Keratinocyte (primary cell): ENCODE measurements at regions not wholly inside any gene's neighbourhood (a gene's known extent, or its start where the extent isn't known, plus 50 kb on each side); places are given as distances from the start of the nearest gene placed in this dataset.

Experiments
- DNase-seq: peaks from one replicate; pipeline ENCODE4 v3.0.0-alpha.2; 2011; ENCODE audit warnings: low read depth, missing footprints, low spot score
- FAIRE-seq: peaks from 2 replicates; lab custom pipeline; 2011; peaks lifted over from hg19 to GRCh38; lab: Jason Lieb, UNC
- H2AFZ ChIP-seq: 2 replicates; pipeline ENCODE4 v1.6.0; 2012; ENCODE audit warnings: low read length, control low read depth, inconsistent platforms; ENCODE audit not compliant: control insufficient read depth
- H3K27ac ChIP-seq: 2 replicates; pipeline ENCODE4 v1.5.1; 2011; ENCODE audit warnings: low read length; ENCODE audit not compliant: control insufficient read depth, insufficient read depth
- H3K27me3 ChIP-seq: 3 replicates; pipeline ENCODE4 v1.6.0; 2011; ENCODE audit warnings: low read length; ENCODE audit not compliant: control insufficient read depth, insufficient read depth; ENCODE audit errors: extremely low read depth
- H3K36me3 ChIP-seq, 2 experiments: 2 replicates in 1 of 2; 3 replicates in 1 of 2; pipeline ENCODE4 v1.5.1; 2011; ENCODE audit warnings: low read length in 2 of 2, mild to moderate bottlenecking in 1 of 2; ENCODE audit not compliant: control insufficient read depth in 2 of 2, insufficient read depth in 2 of 2; ENCODE audit errors: extremely low read depth in 1 of 2
- H3K4me1 ChIP-seq: 3 replicates; pipeline ENCODE4 v1.5.1; 2011; ENCODE audit warnings: low read length; ENCODE audit not compliant: control insufficient read depth, insufficient read depth; ENCODE audit errors: extremely low read depth
- H3K4me2 ChIP-seq: 3 replicates; pipeline ENCODE4 v1.6.0; 2011; ENCODE audit warnings: low read depth, low read length; ENCODE audit not compliant: control insufficient read depth, insufficient read depth; ENCODE audit errors: extremely low read depth
- H3K4me3 ChIP-seq, 3 experiments: fragments of 200-600 bp in 1 of 3; sonication (generic) in 1 of 3; 2 replicates in 2 of 3; 3 replicates in 1 of 3; pipeline ENCODE4 v1.5.1; 2011 to 2016; ENCODE audit warnings: low read length in 3 of 3, mild to moderate bottlenecking in 3 of 3, control low read depth in 2 of 3, inconsistent platforms in 1 of 3, low read depth in 1 of 3, mixed read lengths in 1 of 3, mixed run types in 1 of 3, moderate library complexity in 1 of 3; ENCODE audit not compliant: control insufficient read depth in 2 of 3, insufficient read depth in 2 of 3; ENCODE audit errors: extremely low read depth in 1 of 3
- H3K79me2 ChIP-seq: 2 replicates; pipeline ENCODE4 v1.6.0; 2012; ENCODE audit warnings: low read length; ENCODE audit not compliant: control insufficient read depth, insufficient read depth
- H3K9ac ChIP-seq: 3 replicates; pipeline ENCODE4 v1.6.0; 2011; ENCODE audit warnings: low read length; ENCODE audit not compliant: control insufficient read depth, insufficient read depth; ENCODE audit errors: extremely low read depth
- H3K9me1 ChIP-seq: 3 replicates; pipeline ENCODE4 v1.6.0; 2011; ENCODE audit warnings: low read length; ENCODE audit not compliant: control insufficient read depth, insufficient read depth; ENCODE audit errors: extremely low read depth
- H3K9me3 ChIP-seq: 2 replicates; pipeline ENCODE4 v1.5.1; 2012; ENCODE audit warnings: low read depth, low read length; ENCODE audit not compliant: control insufficient read depth
- H4K20me1 ChIP-seq: 3 replicates; pipeline ENCODE4 v1.6.0; 2011; ENCODE audit warnings: low read length; ENCODE audit not compliant: control insufficient read depth, insufficient read depth; ENCODE audit errors: extremely low read depth
- EZH2 ChIP-seq: IDR thresholded peaks from one replicate; pipeline ENCODE4 v1.6.1; 2012; ENCODE audit warnings: inconsistent platforms, mild to moderate bottlenecking, low read length, moderate library complexity
- dilution Hi-C: fragments of 300-500 bp; cut with MboI; formaldehyde crosslinking; loops from one replicate; pipeline ENCODE4 v1.7.0; 2020; ENCODE audit warnings: low sequenced_read_pairs; ENCODE audit not compliant: extremely low pct_ligation_motif_present
- TF ChIP-seq, protein P1 (sequence below), 3 experiments: IDR thresholded peaks in 1 of 3; conservative IDR thresholded peaks in 1 of 3; optimal IDR thresholded peaks in 1 of 3; 2 replicates in 2 of 3; 3 replicates in 1 of 3; pipeline versions ENCODE3 to v1.5.1; 2011; ENCODE audit warnings: low read length in 3 of 3, mild to moderate bottlenecking in 3 of 3, moderate library complexity in 2 of 3, control low read depth in 1 of 3, inconsistent platforms in 1 of 3; ENCODE audit not compliant: insufficient read depth in 2 of 3; ENCODE audit errors: extremely low read depth in 1 of 3

DNA sequence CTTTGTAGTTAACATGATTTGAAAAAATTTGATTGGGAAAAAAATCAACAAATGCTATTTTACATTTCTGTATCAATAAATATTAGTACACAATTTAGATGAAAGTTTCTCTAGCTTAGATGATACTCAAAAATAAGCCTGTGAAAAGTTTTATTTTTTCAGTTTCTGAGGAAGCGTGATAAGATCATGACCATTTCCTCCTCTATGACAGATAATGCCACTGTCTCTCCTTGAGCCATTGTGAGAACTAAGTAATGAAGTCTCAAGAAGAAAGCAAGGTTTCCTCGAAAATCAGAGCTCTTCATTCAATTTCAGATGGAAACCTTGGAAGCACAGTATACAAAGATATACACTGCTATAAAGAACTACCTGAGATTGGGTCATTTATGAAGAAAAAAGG, 395.0 kb downstream of the HDGFL1 start:
- H3K4me1 ChIP-seq: no peaks in the 10 kb centered on the region
- FAIRE-seq: no peak

DNA sequence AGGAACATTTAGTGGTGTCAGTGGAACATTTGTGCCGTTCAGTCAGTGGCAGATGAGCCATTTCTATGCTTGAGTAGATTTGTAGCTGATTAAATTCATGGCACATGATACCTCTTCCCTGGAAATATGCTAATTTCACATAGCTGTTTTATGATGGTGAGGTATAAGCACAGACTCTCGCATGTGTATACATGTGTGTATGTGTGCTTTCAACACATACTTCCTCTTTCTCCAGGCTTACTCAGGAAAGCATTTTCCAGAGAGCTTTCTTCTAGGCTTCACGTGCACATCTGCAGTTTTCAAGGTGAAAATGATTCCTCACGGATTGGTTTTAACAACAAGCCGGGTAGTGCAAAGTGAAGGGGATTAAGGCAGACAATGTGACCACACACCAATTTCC, 396.5 kb downstream of the HDGFL1 start:
- Histone ChIP-seq H3K9ac (no peak overlapping the region), H3K36me3 (no peaks in the 10 kb centered on the region), H3K27ac (no peak overlapping the region), H3K4me1 (no peaks in the 10 kb centered on the region), H2AFZ (no peak overlapping the region), H3K9me3 (no peaks in the 10 kb centered on the region), H3K27me3 (no peaks in the 10 kb centered on the region), H3K4me2 (no peak overlapping the region), H4K20me1 (no peaks in the 10 kb centered on the region), H3K4me3 (no peak overlapping the region), H3K9me1 (no peaks in the 10 kb centered on the region), H3K79me2 (no peaks in the 10 kb centered on the region)
- FAIRE-seq (no peak), DNase-seq (no peak)
- dilution Hi-C loops: no loop called here
- TF ChIP-seq, protein P1, sequence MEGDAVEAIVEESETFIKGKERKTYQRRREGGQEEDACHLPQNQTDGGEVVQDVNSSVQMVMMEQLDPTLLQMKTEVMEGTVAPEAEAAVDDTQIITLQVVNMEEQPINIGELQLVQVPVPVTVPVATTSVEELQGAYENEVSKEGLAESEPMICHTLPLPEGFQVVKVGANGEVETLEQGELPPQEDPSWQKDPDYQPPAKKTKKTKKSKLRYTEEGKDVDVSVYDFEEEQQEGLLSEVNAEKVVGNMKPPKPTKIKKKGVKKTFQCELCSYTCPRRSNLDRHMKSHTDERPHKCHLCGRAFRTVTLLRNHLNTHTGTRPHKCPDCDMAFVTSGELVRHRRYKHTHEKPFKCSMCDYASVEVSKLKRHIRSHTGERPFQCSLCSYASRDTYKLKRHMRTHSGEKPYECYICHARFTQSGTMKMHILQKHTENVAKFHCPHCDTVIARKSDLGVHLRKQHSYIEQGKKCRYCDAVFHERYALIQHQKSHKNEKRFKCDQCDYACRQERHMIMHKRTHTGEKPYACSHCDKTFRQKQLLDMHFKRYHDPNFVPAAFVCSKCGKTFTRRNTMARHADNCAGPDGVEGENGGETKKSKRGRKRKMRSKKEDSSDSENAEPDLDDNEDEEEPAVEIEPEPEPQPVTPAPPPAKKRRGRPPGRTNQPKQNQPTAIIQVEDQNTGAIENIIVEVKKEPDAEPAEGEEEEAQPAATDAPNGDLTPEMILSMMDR (optimal IDR thresholded peaks at IDR 0.05 in 1 of 3, IDR thresholded peaks at IDR 0.05 in 1 of 3, conservative IDR thresholded peaks at IDR 0.05 in 1 of 3; ENCODE audit: extremely low read depth in 1 of 3, insufficient read depth in 2 of 3, low read length in 3 of 3): no peak
- no peak for TF ChIP-seq EZH2

More for the DNA sequence above, 395.0 kb downstream of the HDGFL1 start:
- no peak overlapping the region for H3K9ac ChIP-seq
- dilution Hi-C loops: no loop called here
- H3K79me2 ChIP-seq: no peaks in the 10 kb centered on the region
- no peak overlapping the region for H2AFZ ChIP-seq
- no peaks in the 10 kb centered on the region for H3K9me1 ChIP-seq
- no peaks in the 10 kb centered on the region for H4K20me1 ChIP-seq
- no peak overlapping the region for H3K27ac ChIP-seq
- H3K27me3 ChIP-seq: no peaks in the 10 kb centered on the region
- H3K9me3 ChIP-seq: no peaks in the 10 kb centered on the region
- no peaks in the 10 kb centered on the region for H3K36me3 ChIP-seq
- TF ChIP-seq EZH2: no peak
- TF ChIP-seq, protein P1 (optimal IDR thresholded peaks at IDR 0.05 in 1 of 3, IDR thresholded peaks at IDR 0.05 in 1 of 3, conservative IDR thresholded peaks at IDR 0.05 in 1 of 3; ENCODE audit: extremely low read depth in 1 of 3, insufficient read depth in 2 of 3, low read length in 3 of 3): no peak
- no peak for DNase-seq
- H3K4me3 ChIP-seq: no peak overlapping the region
- no peak overlapping the region for H3K4me2 ChIP-seq
